D721Med (cell line): ENCODE measurements at regions not wholly inside any gene's neighbourhood (a gene's known extent, or its start where the extent isn't known, plus 50 kb on each side); places are given as distances from the start of the nearest gene placed in this dataset.

ENCODE experiments used
- DNase-seq: peaks from one replicate; pipeline ENCODE4 v3.0.0; 2011; ENCODE audit warnings: low spot score; ENCODE audit not compliant: insufficient read length
- FAIRE-seq: peaks from 2 replicates; lab custom pipeline; 2011; peaks lifted over from hg19 to GRCh38; lab: Jason Lieb, UNC
- CTCF ChIP-seq: IDR thresholded peaks from 2 replicates; pipeline ENCODE4 v1.5.1; 2012; ENCODE audit warnings: mild to moderate bottlenecking, control low read depth; ENCODE audit not compliant: insufficient read depth; ENCODE audit errors: missing control alignments

DNA sequence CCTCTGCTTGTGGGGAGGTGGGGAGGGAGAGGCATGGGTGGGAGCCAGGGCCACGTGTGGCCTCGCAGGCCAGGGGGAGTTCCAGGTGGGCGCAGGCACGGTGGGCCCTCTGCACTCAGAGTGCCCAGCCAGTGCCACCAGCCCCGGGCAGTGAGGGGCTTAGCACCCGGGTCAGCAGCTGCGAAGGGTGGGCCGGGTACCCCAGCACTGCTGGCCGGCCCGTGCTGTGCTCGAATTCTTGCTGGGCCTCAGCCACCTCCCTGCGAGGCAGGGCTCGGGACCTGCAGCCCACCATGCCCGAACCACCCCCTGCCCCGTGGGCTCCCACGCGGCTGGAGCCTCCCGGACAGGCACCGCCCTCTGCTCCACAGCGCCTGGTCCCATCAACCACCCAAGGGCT, 1277.2 kb downstream of the JRKL start:
- FAIRE-seq (no peak), DNase-seq (no peak)
- no peak for TF ChIP-seq CTCF

DNA sequence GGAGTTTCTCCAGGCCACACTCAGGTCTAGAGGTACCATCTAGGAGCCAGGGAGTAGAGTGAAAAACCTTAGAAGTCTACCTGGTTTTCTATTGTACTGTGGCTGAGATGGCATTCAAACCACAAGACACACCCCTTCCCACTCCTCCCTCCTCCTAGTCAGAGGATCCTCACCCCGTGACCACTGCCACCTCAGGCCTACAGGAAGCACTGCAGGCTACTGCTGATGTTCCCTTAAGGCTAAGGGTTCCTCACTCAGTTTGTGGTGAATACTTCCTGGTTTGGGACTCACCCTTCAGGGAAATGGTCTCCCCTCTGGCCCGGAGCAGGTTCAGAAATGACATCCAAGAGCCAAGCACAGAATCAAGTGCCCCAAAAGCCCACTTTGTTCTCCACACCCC, 1293.9 kb downstream of the JRKL start:
- no peak for TF ChIP-seq CTCF
- no peak for FAIRE-seq

DNA sequence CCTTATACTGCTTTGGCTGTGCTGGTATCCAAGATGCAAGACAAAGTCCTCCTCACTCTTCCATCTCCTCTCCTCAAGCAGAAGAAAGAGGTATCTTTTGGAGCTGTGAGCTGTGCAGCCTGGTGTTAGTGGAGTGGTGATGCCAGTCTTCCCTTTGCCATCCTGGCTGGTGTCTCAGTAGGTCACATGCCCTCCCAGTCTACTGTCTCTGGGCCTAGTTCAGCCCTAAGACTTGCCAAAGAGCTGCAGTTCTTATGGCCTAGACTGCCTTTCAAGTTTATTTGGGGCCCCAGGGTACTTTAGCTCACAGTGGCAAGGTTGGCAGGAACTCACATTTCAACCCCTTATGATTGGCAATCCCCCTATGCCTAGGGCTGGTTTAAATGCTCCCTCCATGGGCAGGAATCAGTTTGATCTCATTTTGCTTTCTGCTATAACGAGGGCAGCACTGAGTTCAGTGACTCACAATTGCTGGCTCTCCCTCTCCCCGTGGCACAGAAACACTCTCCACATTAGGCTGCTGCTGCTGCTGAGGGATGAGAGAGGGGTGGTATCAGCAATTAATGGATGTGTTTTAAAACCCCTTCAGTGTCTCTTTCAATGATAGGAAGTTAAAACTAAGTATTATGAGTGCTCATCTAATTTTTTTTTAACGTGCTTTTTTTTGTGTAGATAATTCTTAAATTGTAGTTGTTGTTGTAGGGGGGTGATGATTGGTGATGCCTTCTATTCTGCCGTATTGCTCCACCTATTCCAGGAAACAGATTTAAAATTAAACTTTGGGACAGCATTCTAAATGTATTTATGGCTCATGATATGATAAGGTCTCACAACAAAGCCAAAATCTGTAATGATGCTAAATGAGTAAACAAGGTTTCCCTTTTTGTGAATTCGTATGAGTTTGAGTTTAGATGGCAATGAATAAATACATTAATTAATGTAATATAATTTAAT, 1295.0 kb downstream of the JRKL start:
- no peak for DNase-seq
- no peak for TF ChIP-seq CTCF
- FAIRE-seq: no peak

More for the DNA sequence above, 1293.9 kb downstream of the JRKL start:
- no peak for DNase-seq

GRCh38 chr11:97685695-97686094, 1295.9 kb downstream of the JRKL start:
- FAIRE-seq (no peak), DNase-seq (no peak)
- TF ChIP-seq CTCF: no peak

GRCh38 chr11:97687111-97687510, 1297.3 kb downstream of the JRKL start:
- no peak for DNase-seq
- TF ChIP-seq CTCF: no peak
- no peak for FAIRE-seq

GRCh38 chr11:97691061-97691460, 1301.2 kb downstream of the JRKL start:
- DNase-seq: no peak
- no peak for TF ChIP-seq CTCF
- no peak for FAIRE-seq

DNA sequence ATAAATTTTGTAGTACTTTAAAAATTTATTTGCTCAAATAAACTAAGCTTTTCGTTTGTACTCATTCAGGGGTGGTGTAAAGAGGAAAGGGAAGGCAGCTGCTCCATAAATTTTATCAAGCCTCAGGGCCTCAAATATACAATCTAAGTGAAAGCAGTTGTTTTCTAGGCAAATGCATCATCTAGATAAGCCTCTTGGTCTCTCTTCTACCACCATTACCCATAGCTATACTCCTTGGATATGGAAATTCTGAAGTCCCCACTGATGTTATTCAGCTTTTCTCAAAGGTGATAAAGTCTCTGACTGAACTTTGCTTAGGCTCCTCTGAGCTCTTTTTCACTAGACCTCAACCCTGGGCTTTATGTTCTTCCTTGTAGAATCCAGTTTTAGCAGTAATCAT, 1313.1 kb downstream of the JRKL start:
- DNase-seq (no peak), FAIRE-seq (peak; percentile 6)
- TF ChIP-seq CTCF: no peak
